ENCODE measurements at regions not wholly inside any gene's neighbourhood (a gene's known extent, or its start where the extent isn't known, plus 50 kb on each side); places are given as distances from the start of the nearest gene placed in this dataset.

DNA sequence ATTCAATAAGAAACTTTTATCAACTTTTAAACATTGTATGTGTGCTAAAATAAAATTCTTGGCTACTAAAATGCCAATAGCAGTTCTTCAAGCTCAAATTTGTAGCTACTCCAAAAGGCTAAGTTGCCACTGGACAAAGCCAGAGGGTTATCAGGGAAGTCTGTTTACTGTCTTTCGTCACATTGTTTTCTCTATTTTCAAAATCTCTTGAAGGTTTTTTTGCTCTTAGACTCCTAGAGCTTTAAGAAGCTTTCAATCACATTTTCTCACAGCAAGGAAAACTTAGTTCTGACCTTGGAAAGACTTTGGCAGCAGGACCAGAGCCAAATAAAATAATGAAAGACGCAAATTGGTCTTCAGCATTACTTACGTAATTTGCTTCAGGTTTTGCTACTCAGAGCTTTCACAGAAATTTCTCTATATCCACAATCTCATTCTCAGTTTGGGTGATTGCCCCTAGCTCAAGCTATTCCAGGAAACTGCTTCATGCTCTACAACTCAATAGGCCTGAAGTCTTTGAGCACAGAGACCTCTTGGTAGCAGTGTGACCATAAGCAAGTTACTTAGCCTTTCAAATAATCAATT is 257.7 kb downstream of the GABRG2 start:
- no peaks in the 10 kb centered on the region for H3K9me3 ChIP-seq
- no peak for DNase-seq
- H3K27ac ChIP-seq: no peak overlapping the region
- 3 to 11% (median 8%) methylated on average over 3 of the region's 3 CpGs for WGBS, 3 donors
- H3K36me3 ChIP-seq: no peaks in the 10 kb centered on the region
- no peak overlapping the region for H3K4me3 ChIP-seq
- TF ChIP-seq EP300 (IDR thresholded peaks at IDR 0.05) (no peak), POLR2A (IDR thresholded peaks at IDR 0.05) (no peak)
- TF ChIP-seq, protein P1, sequence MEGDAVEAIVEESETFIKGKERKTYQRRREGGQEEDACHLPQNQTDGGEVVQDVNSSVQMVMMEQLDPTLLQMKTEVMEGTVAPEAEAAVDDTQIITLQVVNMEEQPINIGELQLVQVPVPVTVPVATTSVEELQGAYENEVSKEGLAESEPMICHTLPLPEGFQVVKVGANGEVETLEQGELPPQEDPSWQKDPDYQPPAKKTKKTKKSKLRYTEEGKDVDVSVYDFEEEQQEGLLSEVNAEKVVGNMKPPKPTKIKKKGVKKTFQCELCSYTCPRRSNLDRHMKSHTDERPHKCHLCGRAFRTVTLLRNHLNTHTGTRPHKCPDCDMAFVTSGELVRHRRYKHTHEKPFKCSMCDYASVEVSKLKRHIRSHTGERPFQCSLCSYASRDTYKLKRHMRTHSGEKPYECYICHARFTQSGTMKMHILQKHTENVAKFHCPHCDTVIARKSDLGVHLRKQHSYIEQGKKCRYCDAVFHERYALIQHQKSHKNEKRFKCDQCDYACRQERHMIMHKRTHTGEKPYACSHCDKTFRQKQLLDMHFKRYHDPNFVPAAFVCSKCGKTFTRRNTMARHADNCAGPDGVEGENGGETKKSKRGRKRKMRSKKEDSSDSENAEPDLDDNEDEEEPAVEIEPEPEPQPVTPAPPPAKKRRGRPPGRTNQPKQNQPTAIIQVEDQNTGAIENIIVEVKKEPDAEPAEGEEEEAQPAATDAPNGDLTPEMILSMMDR (IDR thresholded peaks at IDR 0.05): no peak
- no peaks in the 10 kb centered on the region for H3K27me3 ChIP-seq
- intact Hi-C loops (cut with DNase I): no loop called here
- no peaks in the 10 kb centered on the region for H3K4me1 ChIP-seq (ENCODE audit: insufficient read depth)

DNA sequence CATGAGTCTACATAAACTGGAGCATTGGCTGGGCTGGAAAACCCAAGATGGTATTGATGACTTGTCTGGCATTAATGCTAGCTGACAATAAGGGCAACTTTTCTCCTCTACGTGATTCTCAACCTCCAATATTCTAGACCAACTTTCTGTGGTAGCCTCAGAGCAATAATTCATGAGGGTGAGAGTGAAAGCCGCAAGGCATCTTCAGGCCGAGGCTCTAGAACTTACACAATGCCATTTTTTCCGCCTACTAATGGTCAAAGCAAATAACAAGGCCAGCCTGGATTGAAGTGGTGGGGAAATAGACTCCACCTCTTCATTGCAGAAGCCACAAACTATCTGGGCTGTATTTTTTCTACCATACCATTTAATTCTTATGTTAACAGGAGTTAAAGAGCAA is 267.4 kb downstream of the GABRG2 start:
- WGBS, 3 donors: 77 to 91% (median 81%) methylated on average over 4 of the region's 4 CpGs
- Histone ChIP-seq H3K4me3 (no peak overlapping the region), H3K4me1 (ENCODE audit: insufficient read depth) (no peaks in the 10 kb centered on the region), H3K9me3 (no peaks in the 10 kb centered on the region), H3K36me3 (no peaks in the 10 kb centered on the region), H3K27me3 (no peaks in the 10 kb centered on the region), H3K27ac (no peak overlapping the region)
- intact Hi-C loops (cut with DNase I): no loop called here
- no peak for DNase-seq
- no peak for TF ChIP-seq EP300 (IDR thresholded peaks at IDR 0.05)
- TF ChIP-seq, protein P1 (IDR thresholded peaks at IDR 0.05): no peak
- no peak for TF ChIP-seq POLR2A (IDR thresholded peaks at IDR 0.05)

DNA sequence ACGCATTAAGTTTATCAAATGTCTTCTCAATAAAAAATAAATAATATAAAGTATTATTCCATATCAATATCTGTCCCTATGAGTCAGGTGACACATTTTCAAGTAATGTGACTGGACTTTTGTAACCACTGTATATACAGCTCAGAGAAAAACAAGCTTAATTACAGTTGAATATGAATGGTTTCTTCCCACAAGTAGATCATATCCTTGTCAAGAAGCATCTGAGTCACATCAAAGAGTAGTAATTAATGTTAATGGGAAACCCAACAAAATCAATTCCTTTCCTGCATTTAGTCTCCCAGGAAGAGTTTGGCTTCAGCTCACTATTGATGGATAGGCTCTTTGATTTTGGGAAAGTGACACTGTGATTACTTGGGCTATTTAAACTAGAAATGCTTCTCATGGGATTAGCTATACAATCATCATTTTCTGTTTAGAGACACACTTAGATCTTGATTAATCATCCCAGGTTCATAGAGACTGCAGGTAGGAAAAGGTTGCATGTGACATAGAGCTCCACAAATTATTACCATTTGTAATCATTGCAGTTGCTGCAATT is 292.9 kb downstream of the GABRG2 start:
- Histone ChIP-seq H3K4me3 (no peak overlapping the region), H3K9me3 (no peaks in the 10 kb centered on the region), H3K36me3 (no peaks in the 10 kb centered on the region), H3K4me1 (ENCODE audit: insufficient read depth) (no peaks in the 10 kb centered on the region), H3K27me3 (no peaks in the 10 kb centered on the region), H3K27ac (no peak overlapping the region)
- intact Hi-C loops (cut with DNase I): no loop called here
- 47 to 95% (median 93%) methylated on average over 1 of the region's 1 CpG for WGBS, 3 donors
- no peak for TF ChIP-seq EP300 (IDR thresholded peaks at IDR 0.05)
- TF ChIP-seq POLR2A (IDR thresholded peaks at IDR 0.05): no peak
- TF ChIP-seq, protein P1 (IDR thresholded peaks at IDR 0.05): no peak
- no peak for DNase-seq

DNA sequence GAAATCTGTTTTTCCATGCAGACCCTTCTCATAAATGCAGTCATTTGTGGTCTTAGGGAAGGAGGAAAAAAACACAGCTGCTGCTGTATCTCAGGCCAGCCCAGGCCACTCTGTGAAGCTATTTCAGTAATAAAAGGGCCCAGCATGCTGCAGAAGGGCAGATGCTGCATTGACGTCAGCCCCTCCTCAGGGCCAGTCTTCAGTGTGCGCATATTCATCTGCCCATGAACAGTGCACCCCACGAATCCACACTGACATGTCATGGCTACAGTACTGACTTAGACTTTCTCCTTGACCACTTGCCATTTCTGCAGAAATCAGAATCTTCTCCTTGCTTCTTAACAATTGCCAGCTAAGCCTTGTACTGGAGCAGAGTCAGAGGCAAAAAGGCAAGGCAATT is 304.7 kb downstream of the GABRG2 start:
- TF ChIP-seq EP300 (IDR thresholded peaks at IDR 0.05): no peak
- no peak for TF ChIP-seq POLR2A (IDR thresholded peaks at IDR 0.05)
- TF ChIP-seq, protein P1 (IDR thresholded peaks at IDR 0.05): no peak

More for the DNA sequence above, 304.7 kb downstream of the GABRG2 start:
- H3K27ac ChIP-seq: no peak overlapping the region
- 41 to 45% (median 44%) methylated on average over 3 of the region's 3 CpGs for WGBS, 3 donors
- no peak for DNase-seq
- H3K36me3 ChIP-seq: no peaks in the 10 kb centered on the region
- H3K4me1 ChIP-seq (ENCODE audit: insufficient read depth): no peaks in the 10 kb centered on the region
- intact Hi-C loops (cut with DNase I): no loop called here
- H3K9me3 ChIP-seq: no peaks in the 10 kb centered on the region
- no peak overlapping the region for H3K4me3 ChIP-seq
- H3K27me3 ChIP-seq: no peaks in the 10 kb centered on the region

Data from ovary (tissue), 7 donors.